SK-N-SH treated with all-trans-retinoic acid at 6 μM for 48 hours (cell line): ENCODE measurements at regions not wholly inside any gene's neighbourhood (a gene's known extent, or its start where the extent isn't known, plus 50 kb on each side); places are given as distances from the start of the nearest gene placed in this dataset.

Experiments used
- ATAC-seq: fragments of 200-7000 bp; cut with Tn5 transposase; 3 replicates; pipeline ENCODE4 v1.9.1; 2020; ENCODE audit warnings: mild to moderate bottlenecking, moderate library complexity
- ARNTL ChIP-seq: fragments of 450-650 bp; formaldehyde crosslinking; IDR thresholded peaks from 2 replicates; pipeline ENCODE4 v1.5.0; 2020; ENCODE audit warnings: low read depth, mild to moderate bottlenecking, moderate library complexity, borderline replicate concordance
- BACH2 ChIP-seq: fragments of 250-450 bp; sonication (Bioruptor Pico); IDR thresholded peaks from 2 replicates; pipeline ENCODE4 v1.9.0; 2021; ENCODE audit warnings: mild to moderate bottlenecking, borderline replicate concordance
- CSDC2 ChIP-seq: fragments of 250-450 bp; sonication (Bioruptor Pico); IDR thresholded peaks from 2 replicates; pipeline ENCODE4 v1.5.0; 2020; ENCODE audit warnings: mild to moderate bottlenecking, moderate library complexity
- CSRNP3 ChIP-seq: fragments of 250-450 bp; sonication (Bioruptor Pico); IDR thresholded peaks from 2 replicates; pipeline ENCODE4 v1.5.1; 2021; ENCODE audit warnings: mild to moderate bottlenecking, moderate library complexity
- ESRRG ChIP-seq: fragments of 250-450 bp; sonication (Bioruptor Pico); IDR thresholded peaks from 2 replicates; pipeline ENCODE4 v1.6.1; 2021; ENCODE audit warnings: mild to moderate bottlenecking
- GLIS3 ChIP-seq: fragments of 250-450 bp; sonication (Bioruptor Pico); IDR thresholded peaks from 2 replicates; pipeline ENCODE4 v1.5.0; 2020; ENCODE audit warnings: mild to moderate bottlenecking, moderate library complexity
- ISL1 ChIP-seq: fragments of 250-450 bp; sonication (Bioruptor Pico); IDR thresholded peaks from 2 replicates; pipeline ENCODE4 v2.1.2; 2022; ENCODE audit warnings: mild to moderate bottlenecking, moderate library complexity
- OSR1 ChIP-seq: fragments of 250-450 bp; sonication (Bioruptor Pico); IDR thresholded peaks from 2 replicates; pipeline ENCODE4 v1.8.0; 2022; ENCODE audit warnings: moderate library complexity, mild to moderate bottlenecking, inconsistent platforms
- PATZ1 ChIP-seq: fragments of 250-450 bp; sonication (Bioruptor Pico); IDR thresholded peaks from 2 replicates; pipeline ENCODE4 v1.8.0; 2020; ENCODE audit warnings: mild to moderate bottlenecking, moderate library complexity, borderline replicate concordance
- PPARA ChIP-seq: fragments of 250-450 bp; sonication (Bioruptor Pico); IDR thresholded peaks from 2 replicates; pipeline ENCODE4 v1.5.0; 2020; ENCODE audit warnings: mild to moderate bottlenecking, borderline replicate concordance
- RARB ChIP-seq: fragments of 250-450 bp; sonication (Bioruptor Pico); IDR thresholded peaks from 2 replicates; pipeline ENCODE4 v1.8.0; 2021; ENCODE audit warnings: mild to moderate bottlenecking, moderate library complexity
- SNAI2 ChIP-seq: fragments of 250-450 bp; sonication (Bioruptor Pico); IDR thresholded peaks from 2 replicates; pipeline ENCODE4 v1.5.0; 2020; ENCODE audit warnings: mild to moderate bottlenecking, moderate library complexity
- TCF4 ChIP-seq: fragments of 250-450 bp; sonication (Bioruptor Pico); IDR thresholded peaks from 2 replicates; pipeline ENCODE4 v1.8.0; 2021; ENCODE audit warnings: mild to moderate bottlenecking, moderate library complexity, borderline replicate concordance
- TOX ChIP-seq: fragments of 250-450 bp; sonication (Bioruptor Pico); IDR thresholded peaks from 2 replicates; pipeline ENCODE4 v1.8.0; 2021; ENCODE audit warnings: mild to moderate bottlenecking, moderate library complexity, borderline replicate concordance
- ZC3H10 ChIP-seq: fragments of 250-450 bp; sonication (Bioruptor Pico); IDR thresholded peaks from 2 replicates; pipeline ENCODE4 v1.5.1; 2021; ENCODE audit warnings: mild to moderate bottlenecking, moderate library complexity
- ZFP3 ChIP-seq: fragments of 250-450 bp; sonication (Bioruptor Pico); IDR thresholded peaks from 2 replicates; pipeline ENCODE4 v1.5.0; 2020; ENCODE audit warnings: mild to moderate bottlenecking, moderate library complexity
- ZFP30 ChIP-seq: fragments of 450-650 bp; formaldehyde crosslinking; IDR thresholded peaks from 2 replicates; pipeline ENCODE4 v1.5.0; 2022; ENCODE audit warnings: mild to moderate bottlenecking, moderate library complexity
- ZNF565 ChIP-seq: fragments of 450-650 bp; formaldehyde crosslinking; conservative IDR thresholded peaks from 2 replicates; pipeline ENCODE4 v1.5.0; 2020; ENCODE audit warnings: low read depth, mild to moderate bottlenecking, moderate library complexity
- ZNF70 ChIP-seq: fragments of 450-650 bp; formaldehyde crosslinking; IDR thresholded peaks from 2 replicates; pipeline ENCODE4 v1.5.0; 2020; ENCODE audit warnings: mild to moderate bottlenecking, moderate library complexity
- ZNF8 ChIP-seq: fragments of 450-650 bp; formaldehyde crosslinking; IDR thresholded peaks from 2 replicates; pipeline ENCODE4 v1.5.0; 2020; ENCODE audit warnings: mild to moderate bottlenecking, moderate library complexity
- TF ChIP-seq, protein P1 (sequence below): fragments of 250-450 bp; sonication (Bioruptor Pico); IDR thresholded peaks from 2 replicates; pipeline ENCODE4 v1.5.0; 2020; ENCODE audit warnings: mild to moderate bottlenecking, moderate library complexity
- TF ChIP-seq, protein P2 (sequence below): fragments of 250-450 bp; sonication (Bioruptor Pico); IDR thresholded peaks from 2 replicates; pipeline ENCODE4 v1.8.0; 2021; ENCODE audit warnings: low read depth, mild to moderate bottlenecking, moderate library complexity, borderline replicate concordance

DNA sequence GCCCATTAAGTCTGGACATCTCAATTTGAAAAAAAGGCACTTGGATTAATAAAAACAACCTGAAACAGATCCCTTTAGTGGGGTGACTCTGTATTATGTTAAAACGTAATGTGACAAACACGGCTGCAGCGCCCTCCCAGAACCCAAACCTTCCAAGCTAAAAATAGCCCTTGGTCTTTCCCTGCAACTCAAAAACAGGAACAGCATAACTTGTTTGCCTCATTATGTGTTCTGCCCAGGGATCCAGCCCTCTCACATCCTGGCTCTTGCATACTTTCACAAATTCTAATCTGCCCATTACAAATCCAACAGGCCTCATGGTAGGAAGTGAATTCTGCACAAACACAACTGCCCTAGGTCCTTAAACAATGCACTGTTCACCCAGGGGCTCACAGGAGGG, 94.7 kb upstream of the GADD45A start:
- peak; percentile 54 for ATAC-seq
- TF ChIP-seq ZFP3 (CRISPR knock-in tag) (no peak), TOX (CRISPR knock-in tag) (no peak), SNAI2 (CRISPR knock-in tag) (no peak), ZFP30 (CRISPR knock-in tag) (no peak), ZNF70 (CRISPR knock-in tag) (no peak), ZNF565 (CRISPR knock-in tag) (no peak), OSR1 (CRISPR knock-in tag) (no peak), ZC3H10 (CRISPR knock-in tag) (no peak), GLIS3 (no peak), CSDC2 (CRISPR knock-in tag) (no peak), PATZ1 (CRISPR knock-in tag) (no peak), ISL1 (CRISPR knock-in tag) (no peak), TCF4 (CRISPR knock-in tag) (no peak), RARB (no peak), BACH2 (CRISPR knock-in tag) (no peak), ARNTL (CRISPR knock-in tag) (no peak), CSRNP3 (no peak), ZNF8 (no peak)
- TF ChIP-seq, protein P1, sequence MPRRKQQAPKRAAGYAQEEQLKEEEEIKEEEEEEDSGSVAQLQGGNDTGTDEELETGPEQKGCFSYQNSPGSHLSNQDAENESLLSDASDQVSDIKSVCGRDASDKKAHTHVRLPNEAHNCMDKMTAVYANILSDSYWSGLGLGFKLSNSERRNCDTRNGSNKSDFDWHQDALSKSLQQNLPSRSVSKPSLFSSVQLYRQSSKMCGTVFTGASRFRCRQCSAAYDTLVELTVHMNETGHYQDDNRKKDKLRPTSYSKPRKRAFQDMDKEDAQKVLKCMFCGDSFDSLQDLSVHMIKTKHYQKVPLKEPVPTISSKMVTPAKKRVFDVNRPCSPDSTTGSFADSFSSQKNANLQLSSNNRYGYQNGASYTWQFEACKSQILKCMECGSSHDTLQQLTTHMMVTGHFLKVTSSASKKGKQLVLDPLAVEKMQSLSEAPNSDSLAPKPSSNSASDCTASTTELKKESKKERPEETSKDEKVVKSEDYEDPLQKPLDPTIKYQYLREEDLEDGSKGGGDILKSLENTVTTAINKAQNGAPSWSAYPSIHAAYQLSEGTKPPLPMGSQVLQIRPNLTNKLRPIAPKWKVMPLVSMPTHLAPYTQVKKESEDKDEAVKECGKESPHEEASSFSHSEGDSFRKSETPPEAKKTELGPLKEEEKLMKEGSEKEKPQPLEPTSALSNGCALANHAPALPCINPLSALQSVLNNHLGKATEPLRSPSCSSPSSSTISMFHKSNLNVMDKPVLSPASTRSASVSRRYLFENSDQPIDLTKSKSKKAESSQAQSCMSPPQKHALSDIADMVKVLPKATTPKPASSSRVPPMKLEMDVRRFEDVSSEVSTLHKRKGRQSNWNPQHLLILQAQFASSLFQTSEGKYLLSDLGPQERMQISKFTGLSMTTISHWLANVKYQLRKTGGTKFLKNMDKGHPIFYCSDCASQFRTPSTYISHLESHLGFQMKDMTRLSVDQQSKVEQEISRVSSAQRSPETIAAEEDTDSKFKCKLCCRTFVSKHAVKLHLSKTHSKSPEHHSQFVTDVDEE (CRISPR knock-in tag): no peak
- TF ChIP-seq, protein P2, sequence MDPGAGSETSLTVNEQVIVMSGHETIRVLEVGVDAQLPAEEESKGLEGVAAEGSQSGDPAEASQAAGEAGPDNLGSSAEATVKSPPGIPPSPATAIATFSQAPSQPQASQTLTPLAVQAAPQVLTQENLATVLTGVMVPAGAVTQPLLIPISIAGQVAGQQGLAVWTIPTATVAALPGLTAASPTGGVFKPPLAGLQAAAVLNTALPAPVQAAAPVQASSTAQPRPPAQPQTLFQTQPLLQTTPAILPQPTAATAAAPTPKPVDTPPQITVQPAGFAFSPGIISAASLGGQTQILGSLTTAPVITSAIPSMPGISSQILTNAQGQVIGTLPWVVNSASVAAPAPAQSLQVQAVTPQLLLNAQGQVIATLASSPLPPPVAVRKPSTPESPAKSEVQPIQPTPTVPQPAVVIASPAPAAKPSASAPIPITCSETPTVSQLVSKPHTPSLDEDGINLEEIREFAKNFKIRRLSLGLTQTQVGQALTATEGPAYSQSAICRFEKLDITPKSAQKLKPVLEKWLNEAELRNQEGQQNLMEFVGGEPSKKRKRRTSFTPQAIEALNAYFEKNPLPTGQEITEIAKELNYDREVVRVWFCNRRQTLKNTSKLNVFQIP (CRISPR knock-in tag): no peak

DNA sequence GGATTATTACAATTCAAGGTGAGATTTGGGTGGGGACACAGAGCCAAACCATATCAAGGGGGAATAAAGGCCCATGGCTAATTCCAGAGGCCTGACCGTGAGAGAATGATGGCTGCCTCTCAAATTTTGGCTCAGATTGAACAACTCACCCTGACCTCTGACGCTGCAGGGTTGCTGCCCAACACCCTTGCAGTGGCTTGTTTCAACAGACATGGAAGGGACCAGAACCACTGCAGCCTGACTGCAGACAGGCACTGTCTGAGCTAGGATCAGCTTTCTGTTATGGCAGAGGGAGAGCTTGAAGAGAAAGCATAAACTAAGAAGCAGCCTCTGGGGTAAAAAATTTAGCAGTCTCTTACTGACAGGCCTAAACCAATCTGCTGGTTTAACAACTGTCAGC, 90.2 kb upstream of the GADD45A start:
- no peak for ATAC-seq

More for the DNA sequence above, 90.2 kb upstream of the GADD45A start:
- TF ChIP-seq PATZ1 (CRISPR knock-in tag): no peak
- no peak for TF ChIP-seq ZFP3 (CRISPR knock-in tag)
- no peak for TF ChIP-seq SNAI2 (CRISPR knock-in tag)
- no peak for TF ChIP-seq ISL1 (CRISPR knock-in tag)
- TF ChIP-seq CSRNP3: no peak
- TF ChIP-seq TCF4 (CRISPR knock-in tag): no peak
- TF ChIP-seq, protein P2 (CRISPR knock-in tag): no peak
- no peak for TF ChIP-seq ZC3H10 (CRISPR knock-in tag)
- TF ChIP-seq ZFP30 (CRISPR knock-in tag): no peak
- TF ChIP-seq ZNF565 (CRISPR knock-in tag): no peak
- TF ChIP-seq, protein P1 (CRISPR knock-in tag): no peak
- no peak for TF ChIP-seq ZNF8
- no peak for TF ChIP-seq GLIS3
- TF ChIP-seq BACH2 (CRISPR knock-in tag): no peak
- TF ChIP-seq ESRRG (CRISPR knock-in tag): no peak
- TF ChIP-seq PPARA (CRISPR knock-in tag): no peak
- no peak for TF ChIP-seq OSR1 (CRISPR knock-in tag)
- no peak for TF ChIP-seq ARNTL (CRISPR knock-in tag)
